Epidermal melanocyte (primary cell): ENCODE measurements at regions not wholly inside any gene's neighbourhood (a gene's known extent, or its start where the extent isn't known, plus 50 kb on each side); places are given as distances from the start of the nearest gene placed in this dataset.

Experiments used
- DNase-seq: peaks from one replicate; pipeline ENCODE4 v3.0.0; 2011; ENCODE audit warnings: low spot score; ENCODE audit not compliant: insufficient read length

- no peak for DNase-seq
Observed at GRCh38 chr4:130449741-130450140, 1353.8 kb downstream of the C4orf33 start.

DNA sequence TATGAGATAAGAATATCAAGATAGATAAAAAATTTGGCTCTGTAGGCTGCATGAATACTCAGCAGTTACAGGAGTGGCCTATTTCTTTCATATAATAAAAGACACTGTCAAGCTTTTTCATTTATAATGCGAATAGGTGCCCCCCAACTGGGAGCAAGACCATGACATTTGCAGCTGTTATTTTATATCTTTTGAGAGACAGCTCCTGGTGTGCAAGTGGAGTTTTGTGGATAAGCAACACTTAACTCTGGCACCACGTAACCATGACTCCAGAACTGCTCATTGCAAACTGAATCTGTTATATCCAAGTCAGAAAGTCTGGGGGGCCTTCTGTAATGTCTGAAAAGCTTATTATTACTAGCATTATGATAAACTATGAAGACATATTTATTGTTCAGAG, 1372.4 kb downstream of the C4orf33 start:
- no peak for DNase-seq

DNA sequence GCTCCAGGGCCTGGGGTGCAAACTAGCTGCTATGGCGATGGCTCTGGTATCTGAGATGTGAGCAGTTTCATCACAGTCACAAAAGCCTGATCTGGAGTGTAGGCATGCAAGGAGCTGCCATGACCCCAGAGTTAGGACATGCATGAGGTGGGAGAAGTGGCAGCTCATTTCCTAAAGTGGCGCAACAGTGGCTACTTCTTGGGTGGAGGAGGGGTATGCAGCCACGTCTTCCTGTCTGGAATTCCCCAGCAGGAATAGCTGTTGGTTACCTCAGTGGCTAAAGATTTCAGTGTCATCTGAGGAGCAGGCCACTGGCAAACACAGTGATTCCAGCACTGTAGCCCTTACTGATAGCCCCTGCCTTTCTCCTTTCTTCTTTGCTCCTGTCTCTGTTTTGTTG, 1382.5 kb downstream of the C4orf33 start:
- no peak for DNase-seq

GRCh38 chr4:130479020-130479419, 1383.1 kb downstream of the C4orf33 start:
- no peak for DNase-seq

DNA sequence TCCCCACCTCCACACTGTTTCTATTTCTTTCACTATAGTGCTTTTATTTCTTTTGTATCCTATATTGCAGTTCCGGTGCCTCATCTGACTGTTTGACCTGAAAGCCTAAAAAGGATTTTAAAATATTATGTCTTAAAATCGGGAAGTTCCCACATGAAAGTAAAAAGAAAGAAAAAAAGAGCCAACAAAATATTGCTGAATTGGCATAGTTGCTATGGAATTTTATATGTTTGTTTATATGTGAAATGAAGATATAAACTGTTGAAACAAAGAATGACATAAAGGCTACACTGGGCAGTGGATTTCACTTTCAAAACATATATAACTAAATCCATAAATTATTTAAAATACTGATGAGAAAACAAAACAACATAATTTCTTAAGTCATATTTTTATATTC, 1383.7 kb downstream of the C4orf33 start:
- DNase-seq = no peak

DNA sequence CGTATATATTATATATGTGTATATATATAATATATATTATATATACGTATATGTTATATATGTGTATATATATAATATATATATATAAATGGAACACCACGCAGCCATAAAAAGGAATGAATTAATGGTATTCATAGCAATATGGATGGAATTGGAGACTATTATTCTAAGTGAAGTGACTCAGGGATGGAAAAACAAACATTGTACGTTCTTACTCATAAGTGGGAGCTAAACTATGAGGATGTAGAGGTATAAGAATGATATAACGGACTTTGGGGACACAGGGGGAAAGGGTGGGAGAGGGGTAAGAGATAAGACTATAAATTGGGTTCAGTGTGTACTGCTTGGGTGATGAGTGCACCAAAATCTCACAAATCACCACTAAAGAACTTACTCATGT, 1388.9 kb downstream of the C4orf33 start:
- no peak for DNase-seq

DNA sequence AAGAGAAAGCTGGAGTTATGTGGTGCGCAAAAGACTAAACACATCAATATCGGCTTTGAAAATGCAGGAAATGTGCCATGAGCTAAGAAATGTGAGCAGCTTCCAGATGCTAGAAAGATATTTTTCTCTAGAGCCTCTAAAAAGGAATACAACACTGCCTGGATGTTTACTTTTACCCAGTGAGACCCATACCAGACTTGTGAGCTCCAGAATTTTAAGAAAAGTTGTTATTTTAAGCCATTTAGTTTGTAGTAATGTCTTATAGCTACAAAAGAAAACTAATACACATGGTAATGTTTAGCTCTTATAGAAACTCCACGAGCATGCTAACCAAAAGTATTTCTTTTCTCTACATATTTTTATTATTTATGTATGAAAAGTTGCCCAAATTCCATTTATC, 1389.4 kb downstream of the C4orf33 start:
- no peak for DNase-seq

GRCh38 chr4:130486186-130486585, 1390.2 kb downstream of the C4orf33 start:
- DNase-seq = no peak

GRCh38 chr4:130486841-130487240, 1390.9 kb downstream of the C4orf33 start:
- no peak for DNase-seq

- DNase-seq = no peak
Observed at GRCh38 chr4:130510661-130511060, 1414.7 kb downstream of the C4orf33 start.

DNA sequence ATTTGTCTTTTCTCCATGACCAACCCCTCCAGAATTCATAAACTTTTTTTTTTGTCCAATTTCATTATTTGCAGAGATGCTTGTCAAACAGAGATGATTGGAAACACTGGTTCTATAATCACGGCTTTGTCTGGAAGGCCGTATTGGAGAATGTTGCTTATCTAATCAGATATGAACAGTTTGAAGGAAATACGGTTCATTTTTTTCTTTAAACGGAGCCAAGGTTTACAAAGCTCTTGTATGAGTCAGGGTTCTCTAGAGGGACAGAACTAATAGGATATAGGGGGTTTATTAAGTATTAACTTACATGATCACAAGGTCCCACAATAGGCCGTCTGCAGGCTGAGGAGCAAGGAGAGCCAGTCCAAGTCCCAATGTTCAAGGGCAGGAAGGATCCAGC, 1415.8 kb downstream of the C4orf33 start:
- no peak for DNase-seq

DNA sequence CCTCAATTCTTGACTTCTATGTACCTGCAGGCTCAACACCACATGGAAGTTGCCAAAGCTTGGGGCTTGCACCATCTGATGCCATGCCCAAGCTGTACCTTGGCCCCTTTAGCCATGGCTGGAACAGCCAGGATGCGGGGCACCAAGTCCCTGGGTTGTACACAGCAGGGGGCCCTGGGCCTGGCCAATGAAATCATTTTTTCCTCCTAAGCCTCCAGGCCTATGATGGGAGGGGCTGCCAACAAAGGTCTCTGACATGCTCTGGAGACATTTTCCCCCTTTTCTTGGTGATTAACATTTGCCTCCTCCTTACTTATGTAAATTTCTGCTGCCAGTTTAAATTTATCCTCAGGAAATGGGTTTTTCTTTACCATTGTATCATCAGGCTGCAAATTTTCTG, 1428.1 kb downstream of the C4orf33 start:
- DNase-seq = no peak

DNA sequence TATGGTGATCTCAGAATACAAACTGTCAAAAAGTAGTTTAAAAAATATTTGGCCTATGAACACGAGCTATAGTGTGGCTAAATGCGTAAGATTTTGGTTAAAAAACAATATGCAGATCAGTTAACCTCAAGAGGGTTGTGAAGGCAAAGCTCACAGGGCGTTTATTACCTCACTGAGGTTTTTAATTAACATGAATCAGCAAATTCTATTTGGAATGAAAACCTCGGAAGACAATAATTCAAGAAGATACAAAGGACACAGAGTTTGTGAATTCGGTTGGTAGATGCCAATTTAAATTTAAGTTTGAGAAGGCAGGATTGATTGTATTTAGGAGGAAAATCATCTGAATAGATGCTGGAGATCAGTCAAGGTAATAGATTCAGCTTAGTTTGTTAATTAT, 1434.6 kb downstream of the C4orf33 start:
- no peak for DNase-seq

DNA sequence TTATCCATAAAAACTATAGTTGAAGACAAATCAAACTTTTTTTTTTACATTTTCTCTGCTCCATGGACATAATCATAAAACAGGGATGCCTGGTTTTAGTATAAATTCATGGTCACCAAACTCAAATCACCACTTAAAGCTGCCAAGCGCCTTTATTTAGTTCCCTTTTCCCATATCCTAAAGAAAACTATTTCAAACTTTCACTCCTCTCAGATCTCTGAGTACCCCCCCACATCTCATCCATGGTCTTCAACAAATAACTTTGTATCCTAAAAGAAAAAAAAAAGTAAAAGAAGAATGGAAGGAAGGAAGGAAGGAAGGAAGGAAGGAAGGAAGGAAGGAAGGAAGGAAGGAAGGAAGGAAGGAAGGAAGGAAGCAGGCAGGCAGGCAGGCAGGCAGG, 1438.7 kb downstream of the C4orf33 start:
- DNase-seq = no peak

DNA sequence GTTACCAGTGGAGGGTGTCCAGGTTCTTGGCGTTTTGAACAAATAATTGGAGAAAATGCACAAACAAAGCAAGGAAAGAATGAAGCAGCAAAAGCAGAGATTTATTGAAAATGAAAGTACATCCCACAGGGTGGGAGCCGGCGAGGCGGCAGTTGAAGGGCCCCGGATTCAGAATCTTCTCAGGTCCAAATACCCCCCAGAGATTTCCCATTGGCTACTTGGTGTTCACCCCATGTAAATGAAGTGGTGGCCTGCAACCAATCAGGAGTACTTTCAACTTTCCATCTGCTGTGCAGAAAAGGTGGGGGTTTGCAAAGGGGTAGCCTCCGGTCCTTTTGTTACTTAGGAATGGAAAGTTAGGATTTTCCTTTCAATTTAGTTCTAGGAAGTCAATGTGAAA, 1447.0 kb downstream of the C4orf33 start:
- DNase-seq = no peak

- no peak for DNase-seq
Observed at GRCh38 chr4:130545171-130545570, 1449.2 kb downstream of the C4orf33 start.

DNA sequence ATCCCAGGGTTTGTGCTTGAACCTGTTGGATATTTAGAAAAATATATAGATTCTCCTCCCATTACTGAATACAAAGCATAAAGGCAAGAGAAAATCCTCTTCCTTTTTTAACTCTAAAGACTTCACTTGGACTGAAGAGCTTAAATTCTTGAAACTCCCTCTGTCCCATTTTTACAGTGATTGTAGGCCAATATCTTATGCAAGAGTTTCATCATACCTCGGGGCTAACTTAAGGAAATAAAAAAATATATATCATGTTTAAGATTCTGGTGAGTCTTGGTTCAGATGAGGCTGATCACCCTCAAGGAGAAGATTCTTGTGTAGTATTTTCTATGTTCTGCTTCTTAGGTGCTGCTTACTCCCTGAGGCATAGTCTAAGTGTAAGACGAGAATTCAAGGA, 1449.6 kb downstream of the C4orf33 start:
- no peak for DNase-seq

DNA sequence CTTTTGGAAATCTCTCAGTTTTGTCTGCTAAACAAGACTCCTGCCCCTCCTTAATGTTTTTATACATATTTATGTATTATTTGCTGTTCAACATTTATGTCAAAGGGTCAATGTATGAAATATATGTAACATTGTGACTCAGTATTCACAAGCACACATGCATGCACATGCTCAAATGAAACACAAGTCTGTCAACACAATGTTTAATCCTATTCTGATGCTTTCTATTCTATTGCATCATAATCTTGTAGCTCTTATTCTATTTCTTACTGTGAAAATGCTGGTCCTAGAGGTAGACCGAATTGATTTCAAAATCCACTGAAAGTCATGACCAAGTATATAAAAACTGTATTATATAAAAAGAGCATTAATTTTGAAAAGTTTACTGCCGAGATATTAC, 1463.3 kb downstream of the C4orf33 start:
- DNase-seq = no peak

DNA sequence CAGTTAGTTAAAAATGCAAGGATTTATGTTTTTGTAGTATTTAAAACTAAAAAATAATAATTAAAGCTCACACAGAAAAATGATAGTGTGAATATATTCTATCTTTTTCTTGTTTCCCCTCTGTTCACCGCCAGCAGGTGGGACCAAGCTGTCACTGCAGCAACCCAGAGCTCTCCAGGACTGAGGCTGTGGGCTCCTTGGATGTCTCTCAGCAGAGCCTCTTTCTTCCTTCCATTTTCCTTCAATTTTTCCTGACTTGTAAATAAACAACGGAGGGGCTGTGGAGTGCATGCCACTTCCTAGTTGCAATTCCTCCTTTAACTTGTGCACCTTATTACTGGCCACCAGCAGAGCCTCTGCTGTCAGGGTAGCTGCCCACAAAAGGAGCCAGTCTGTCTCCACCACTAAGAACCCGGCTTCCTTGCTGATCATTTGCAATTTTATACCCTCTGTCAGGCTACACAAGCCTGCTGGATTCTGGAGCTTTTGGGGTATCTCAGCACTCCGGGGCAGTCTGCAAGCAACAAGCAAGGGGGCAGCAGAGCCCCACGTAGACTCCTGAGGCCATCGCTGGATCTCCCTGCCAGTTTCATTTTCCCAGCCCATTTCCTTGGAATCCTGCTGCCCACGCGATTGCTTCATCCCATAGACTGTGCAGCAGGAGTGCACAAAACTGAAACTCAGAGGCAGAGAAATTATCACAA, 1467.4 kb downstream of the C4orf33 start:
- DNase-seq = no peak

DNA sequence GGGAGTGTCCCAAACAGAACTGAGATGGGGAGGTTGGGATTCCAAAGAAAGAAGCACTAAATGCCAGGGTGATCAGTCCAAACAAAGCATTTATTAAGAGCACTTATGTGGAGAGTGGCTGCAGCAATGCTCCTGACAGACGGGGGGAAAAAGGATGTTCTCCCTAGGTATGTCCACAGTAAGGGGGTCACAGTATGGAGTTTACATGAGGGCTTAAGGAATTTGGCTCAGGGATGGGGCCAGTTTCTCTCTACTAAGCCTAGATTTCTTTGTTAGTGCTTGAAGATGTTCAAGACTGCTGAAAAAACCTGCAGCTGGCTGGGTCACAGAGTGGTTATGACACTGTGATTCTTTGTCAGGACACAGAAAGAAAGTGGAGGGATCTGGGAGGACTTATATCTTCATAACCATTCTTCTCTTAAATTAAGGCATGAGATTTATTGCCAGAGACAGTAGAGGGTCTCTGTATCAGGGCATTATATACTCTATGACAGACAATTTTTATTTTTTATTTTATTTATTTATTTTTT, 1468.0 kb downstream of the C4orf33 start:
- no peak for DNase-seq

DNA sequence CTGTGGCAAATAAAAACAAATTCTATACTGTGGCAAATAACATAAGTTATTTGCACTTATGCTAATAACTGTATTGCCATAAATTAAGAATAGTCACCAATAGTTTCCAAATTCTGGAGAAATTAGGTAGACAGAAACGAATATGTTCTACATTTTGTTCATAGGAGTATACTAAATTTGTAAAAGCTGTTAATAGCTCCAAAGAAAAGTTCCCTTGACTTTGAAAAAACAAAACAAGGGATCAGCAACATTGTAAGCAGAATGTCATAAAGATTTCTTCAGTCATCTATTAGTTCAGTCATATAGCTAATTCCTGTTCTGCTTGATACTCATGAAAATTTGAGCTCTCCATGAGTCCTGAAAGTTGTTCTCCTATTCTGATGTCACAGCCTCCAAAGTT, 1472.8 kb downstream of the C4orf33 start:
- no peak for DNase-seq

- DNase-seq = no peak
Observed at GRCh38 chr4:130573742-130574141, 1477.8 kb downstream of the C4orf33 start.

DNA sequence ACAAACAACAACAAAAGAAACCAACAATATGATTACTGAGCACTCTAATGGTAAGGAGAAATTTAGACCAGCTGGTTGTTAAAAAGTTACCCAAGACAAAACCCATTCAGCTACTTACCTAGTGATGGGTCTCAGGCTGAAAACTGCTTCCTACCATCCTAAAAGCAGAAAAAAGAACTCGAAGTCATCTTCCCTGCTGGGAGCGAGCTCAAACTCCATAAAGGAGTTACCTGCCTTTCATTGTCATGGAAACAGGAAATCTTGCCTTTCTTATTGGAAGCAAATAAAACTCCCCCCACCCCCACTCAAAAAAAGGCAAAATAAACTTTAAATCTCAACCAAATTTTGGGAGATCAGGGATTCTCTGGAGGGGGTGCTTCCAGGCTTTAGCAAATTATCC, 1478.3 kb downstream of the C4orf33 start:
- no peak for DNase-seq

DNA sequence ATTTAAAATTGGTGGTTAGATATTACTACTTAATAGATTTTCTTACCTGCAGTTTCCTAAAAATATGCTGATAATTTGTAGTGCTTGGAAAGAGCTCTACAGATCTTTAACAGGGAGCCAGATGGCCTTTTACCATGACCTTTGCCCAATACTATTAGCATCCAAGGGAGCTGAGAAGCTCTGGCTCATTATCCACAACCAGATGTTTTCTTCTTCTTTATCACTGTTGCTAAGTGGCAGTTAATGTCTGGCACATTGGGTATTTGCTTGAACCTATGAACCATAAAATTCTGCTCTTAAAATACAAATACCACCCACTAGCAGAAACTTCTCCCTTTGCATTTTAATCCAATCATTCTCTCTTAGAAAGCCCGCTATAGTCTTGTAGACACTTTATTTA, 1480.3 kb downstream of the C4orf33 start:
- no peak for DNase-seq
